ENCODE measurements at regions not wholly inside any gene's neighbourhood (a gene's known extent, or its start where the extent isn't known, plus 50 kb on each side); places are given as distances from the start of the nearest gene placed in this dataset.

DNA sequence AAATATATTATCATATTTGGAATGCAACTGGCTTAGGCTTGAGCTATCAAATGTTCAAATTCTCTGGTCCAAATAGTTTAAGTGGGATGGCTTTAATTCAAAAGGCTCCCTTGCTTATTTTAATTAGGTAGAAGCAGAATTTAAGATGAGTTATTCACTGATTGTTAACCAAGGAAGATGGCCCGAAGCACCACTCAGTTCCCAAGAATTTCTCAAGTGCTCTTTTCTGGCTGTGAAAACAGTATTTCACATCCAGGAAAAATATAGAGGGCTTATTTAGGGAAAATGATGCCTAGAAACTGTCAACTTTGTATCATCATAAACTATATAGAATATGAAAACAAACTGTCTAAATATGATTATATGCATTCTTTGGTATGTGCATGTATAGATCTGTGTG is 246.5 kb upstream of the SFRP2 start:
- Histone ChIP-seq H3F3A (ENCODE audit: insufficient read depth, low read depth) (no peaks in the 10 kb centered on the region), H4K20me1 (ENCODE audit: insufficient read depth) (no peaks in the 10 kb centered on the region), H3K27me3 (ENCODE audit: insufficient read depth, low read depth) (no peaks in the 10 kb centered on the region), H3K9me2 (ENCODE audit: insufficient read depth) (no peaks in the 10 kb centered on the region), H3K36me3 (ENCODE audit: low read depth) (no peaks in the 10 kb centered on the region), H3K79me2 (ENCODE audit: low read depth) (no peaks in the 10 kb centered on the region), H3K4me2 (no peak overlapping the region), H3K4me3 (no peak overlapping the region), H3K27ac (no peak overlapping the region), H3K9me3 (ENCODE audit: insufficient read depth, low read depth) (no peaks in the 10 kb centered on the region), H3K4me1 (replicated peaks; ENCODE audit: insufficient read depth) (no peaks in the 10 kb centered on the region), H2AFZ (no peak overlapping the region)
- ChIA-PET CTCF (no interaction called here), POLR2A (ENCODE audit: unreplicated experiment) (no interaction called here)
- TF ChIP-seq, protein P1, sequence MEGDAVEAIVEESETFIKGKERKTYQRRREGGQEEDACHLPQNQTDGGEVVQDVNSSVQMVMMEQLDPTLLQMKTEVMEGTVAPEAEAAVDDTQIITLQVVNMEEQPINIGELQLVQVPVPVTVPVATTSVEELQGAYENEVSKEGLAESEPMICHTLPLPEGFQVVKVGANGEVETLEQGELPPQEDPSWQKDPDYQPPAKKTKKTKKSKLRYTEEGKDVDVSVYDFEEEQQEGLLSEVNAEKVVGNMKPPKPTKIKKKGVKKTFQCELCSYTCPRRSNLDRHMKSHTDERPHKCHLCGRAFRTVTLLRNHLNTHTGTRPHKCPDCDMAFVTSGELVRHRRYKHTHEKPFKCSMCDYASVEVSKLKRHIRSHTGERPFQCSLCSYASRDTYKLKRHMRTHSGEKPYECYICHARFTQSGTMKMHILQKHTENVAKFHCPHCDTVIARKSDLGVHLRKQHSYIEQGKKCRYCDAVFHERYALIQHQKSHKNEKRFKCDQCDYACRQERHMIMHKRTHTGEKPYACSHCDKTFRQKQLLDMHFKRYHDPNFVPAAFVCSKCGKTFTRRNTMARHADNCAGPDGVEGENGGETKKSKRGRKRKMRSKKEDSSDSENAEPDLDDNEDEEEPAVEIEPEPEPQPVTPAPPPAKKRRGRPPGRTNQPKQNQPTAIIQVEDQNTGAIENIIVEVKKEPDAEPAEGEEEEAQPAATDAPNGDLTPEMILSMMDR (conservative IDR thresholded peaks at IDR 0.05) = no peak
- BruUV-seq (replicated peaks) = no TSS peak
- DNase-seq = no peak
- intact Hi-C loops (cut with micrococcal nuclease; ENCODE audit: unreplicated experiment) = no loop called here

- CTCF ChIA-PET = no interaction called here
- Histone ChIP-seq H3K79me2 (ENCODE audit: low read depth) (no peaks in the 10 kb centered on the region), H3K9me3 (ENCODE audit: insufficient read depth, low read depth) (no peaks in the 10 kb centered on the region), H3K4me3 (no peak overlapping the region), H3K9me2 (ENCODE audit: insufficient read depth) (no peaks in the 10 kb centered on the region), H3K27ac (no peak overlapping the region), H3F3A (ENCODE audit: insufficient read depth, low read depth) (no peaks in the 10 kb centered on the region), H2AFZ (no peak overlapping the region), H3K36me3 (ENCODE audit: low read depth) (no peaks in the 10 kb centered on the region), H3K4me1 (replicated peaks; ENCODE audit: insufficient read depth) (no peaks in the 10 kb centered on the region), H3K27me3 (ENCODE audit: insufficient read depth, low read depth) (no peaks in the 10 kb centered on the region), H4K20me1 (ENCODE audit: insufficient read depth) (no peaks in the 10 kb centered on the region), H3K4me2 (no peak overlapping the region)
- POLR2A ChIA-PET (ENCODE audit: unreplicated experiment) = no interaction called here
- TF ChIP-seq EZH2 (IDR thresholded peaks at IDR 0.05; ENCODE audit: low read depth) = no peak
- TF ChIP-seq, protein P1 (conservative IDR thresholded peaks at IDR 0.05) = no peak
- no TSS peak for BruUV-seq (replicated peaks)
- intact Hi-C loops (cut with micrococcal nuclease; ENCODE audit: unreplicated experiment) = no loop called here
- DNase-seq = no peak
Measured at GRCh38 chr4:154033921-154034320, 245.0 kb upstream of the SFRP2 start.

- POLR2A ChIA-PET (ENCODE audit: unreplicated experiment) = no interaction called here
- intact Hi-C loops (cut with micrococcal nuclease; ENCODE audit: unreplicated experiment) = no loop called here
- no peaks in the 10 kb centered on the region for H3K79me2 ChIP-seq (ENCODE audit: low read depth)
- H3K36me3 ChIP-seq (ENCODE audit: low read depth) = no peaks in the 10 kb centered on the region
- H3K27ac ChIP-seq = no peak overlapping the region
- no TSS peak for BruUV-seq (replicated peaks)
- no peak for DNase-seq
- TF ChIP-seq EZH2 (IDR thresholded peaks at IDR 0.05; ENCODE audit: low read depth) = no peak
- TF ChIP-seq, protein P1 (conservative IDR thresholded peaks at IDR 0.05) = no peak
- H3K4me3 ChIP-seq = no peak overlapping the region
- CTCF ChIA-PET = no interaction called here
- no peaks in the 10 kb centered on the region for H4K20me1 ChIP-seq (ENCODE audit: insufficient read depth)
- H3K9me2 ChIP-seq (ENCODE audit: insufficient read depth) = no peaks in the 10 kb centered on the region; the same call in 1 of the 2 replicates
- H3K4me1 ChIP-seq (replicated peaks; ENCODE audit: insufficient read depth) = no peaks in the 10 kb centered on the region
- no peaks in the 10 kb centered on the region for H3K9me3 ChIP-seq (ENCODE audit: insufficient read depth, low read depth)
- H3K4me2 ChIP-seq = no peak overlapping the region
- no peak overlapping the region for H2AFZ ChIP-seq
- no peaks in the 10 kb centered on the region for H3F3A ChIP-seq (ENCODE audit: insufficient read depth, low read depth)
- H3K27me3 ChIP-seq (ENCODE audit: insufficient read depth, low read depth) = no peaks in the 10 kb centered on the region
Measured at GRCh38 chr4:154032914-154033313, 244.0 kb upstream of the SFRP2 start.
